Stimulated activated CD4-positive, alpha-beta T cell treated with anti-CD3 and anti-CD28 coated beads, Interleukin-2, amount 100 ng/mL, for 24 hours (primary cell): ENCODE measurements at regions not wholly inside any gene's neighbourhood (a gene's known extent, or its start where the extent isn't known, plus 50 kb on each side); places are given as distances from the start of the nearest gene placed in this dataset.
"Not testable (repeated sequence)": the region's sequence is repeated elsewhere in the genome, so short reads cannot be mapped to it uniquely, and the experiment has no call there.

Experiments used
- DNase-seq, 2 donors: peaks; one replicate each; pipeline ENCODE4 v3.0.0-alpha.2; 2020

DNA sequence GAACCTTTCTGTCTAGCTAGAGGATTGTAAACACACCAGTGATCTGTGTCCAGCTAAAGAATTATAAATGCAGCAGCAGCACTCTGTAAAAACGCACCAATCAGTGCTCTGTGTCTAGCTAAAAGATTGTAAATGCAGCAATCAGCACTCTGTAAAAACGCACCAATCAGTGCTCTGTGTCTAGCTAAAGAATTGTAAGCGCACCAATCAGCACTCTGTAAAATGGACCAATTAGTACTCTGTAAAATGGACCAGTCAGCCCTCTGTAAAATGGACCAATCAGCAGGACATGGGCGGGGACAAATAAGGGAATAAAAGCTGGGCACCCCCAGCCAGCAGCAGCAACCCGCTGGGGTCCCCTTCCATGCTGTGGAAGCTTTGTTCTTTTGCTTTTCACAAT is 204.1 kb upstream of the UBL3 start:
- not testable (repeated sequence) for DNase-seq

DNA sequence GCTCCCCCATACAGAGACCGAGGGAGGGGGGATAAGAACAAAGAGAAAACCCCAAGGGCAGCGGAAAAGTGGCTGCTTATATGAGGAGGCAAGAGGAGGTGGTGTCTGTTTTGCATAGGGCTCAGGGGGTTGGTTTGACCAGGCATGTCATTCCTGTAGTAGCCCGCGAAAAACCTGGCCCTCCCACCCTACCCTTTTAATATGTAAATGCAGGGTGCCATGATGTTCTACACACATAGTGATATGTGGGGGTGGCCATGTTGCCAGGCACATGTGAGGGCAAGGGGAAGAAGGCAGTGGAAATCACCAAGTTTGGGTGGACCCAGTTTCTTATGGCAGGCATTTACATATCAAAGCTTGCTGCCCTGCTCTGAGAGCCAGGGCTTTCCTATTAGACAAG is 203.5 kb upstream of the UBL3 start:
- no peak for DNase-seq

- no peak for DNase-seq
Observed at GRCh38 chr13:30052120-30052519, 201.7 kb upstream of the UBL3 start.

DNA sequence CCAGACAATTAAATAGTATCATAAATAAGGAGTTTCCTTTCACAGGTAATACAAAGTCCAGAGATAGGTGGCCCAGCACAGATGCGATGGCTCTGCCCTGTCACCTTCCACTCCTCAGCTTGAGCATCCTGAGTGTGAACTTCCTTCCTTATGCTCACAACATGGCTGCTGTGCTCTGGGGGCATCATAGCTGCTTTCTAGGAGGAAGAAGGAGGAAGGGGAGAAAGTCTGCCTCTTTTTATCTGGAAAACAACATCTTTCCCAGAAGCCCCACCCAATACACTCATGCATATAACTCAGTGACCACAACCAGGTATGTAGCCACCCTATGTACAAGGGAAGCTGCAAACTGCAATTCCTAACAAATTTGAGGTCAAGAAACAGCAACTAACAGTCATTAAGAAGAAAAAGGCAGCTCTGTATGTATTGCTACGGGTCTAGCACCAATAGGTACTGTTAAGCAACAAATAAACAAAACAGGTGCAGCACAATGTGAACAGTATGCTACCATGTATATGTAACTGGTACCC is 201.2 kb upstream of the UBL3 start:
- DNase-seq: no peak

- no peak for DNase-seq
Observed at GRCh38 chr13:30049692-30050091, 199.3 kb upstream of the UBL3 start.

DNA sequence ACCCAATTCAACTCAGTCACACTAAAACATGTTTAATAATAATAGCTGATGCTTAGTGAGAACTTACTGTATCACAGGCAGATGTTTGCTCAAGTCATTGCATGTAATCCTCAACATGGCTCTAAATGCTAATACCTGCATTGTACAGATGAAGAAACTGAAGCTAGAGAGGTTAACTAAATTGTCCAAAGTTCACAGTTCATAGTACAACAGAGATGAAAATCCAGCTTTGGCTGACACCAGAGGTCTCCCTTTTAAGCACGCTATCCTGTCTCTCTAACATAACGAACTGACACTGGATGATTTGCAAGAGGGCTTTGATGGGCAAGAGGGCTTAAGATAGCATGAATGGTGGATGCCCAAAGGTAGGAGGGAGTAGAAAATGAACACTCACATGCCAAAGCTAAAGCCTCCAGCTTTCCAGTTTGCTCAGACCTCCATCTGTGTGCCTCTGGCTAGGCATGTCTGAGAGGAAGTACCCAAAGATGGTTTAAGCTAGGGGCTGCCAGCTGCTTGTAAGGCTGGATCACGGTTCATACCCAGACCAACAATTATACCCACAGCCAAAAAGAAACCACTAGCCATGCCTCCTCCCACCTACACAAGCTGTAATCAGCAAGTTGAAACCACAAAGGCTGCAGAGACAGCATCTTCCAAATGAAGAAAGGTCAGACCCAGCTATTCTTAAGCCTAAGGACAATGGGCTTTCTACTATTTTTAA is 196.9 kb upstream of the UBL3 start:
- no peak for DNase-seq

DNA sequence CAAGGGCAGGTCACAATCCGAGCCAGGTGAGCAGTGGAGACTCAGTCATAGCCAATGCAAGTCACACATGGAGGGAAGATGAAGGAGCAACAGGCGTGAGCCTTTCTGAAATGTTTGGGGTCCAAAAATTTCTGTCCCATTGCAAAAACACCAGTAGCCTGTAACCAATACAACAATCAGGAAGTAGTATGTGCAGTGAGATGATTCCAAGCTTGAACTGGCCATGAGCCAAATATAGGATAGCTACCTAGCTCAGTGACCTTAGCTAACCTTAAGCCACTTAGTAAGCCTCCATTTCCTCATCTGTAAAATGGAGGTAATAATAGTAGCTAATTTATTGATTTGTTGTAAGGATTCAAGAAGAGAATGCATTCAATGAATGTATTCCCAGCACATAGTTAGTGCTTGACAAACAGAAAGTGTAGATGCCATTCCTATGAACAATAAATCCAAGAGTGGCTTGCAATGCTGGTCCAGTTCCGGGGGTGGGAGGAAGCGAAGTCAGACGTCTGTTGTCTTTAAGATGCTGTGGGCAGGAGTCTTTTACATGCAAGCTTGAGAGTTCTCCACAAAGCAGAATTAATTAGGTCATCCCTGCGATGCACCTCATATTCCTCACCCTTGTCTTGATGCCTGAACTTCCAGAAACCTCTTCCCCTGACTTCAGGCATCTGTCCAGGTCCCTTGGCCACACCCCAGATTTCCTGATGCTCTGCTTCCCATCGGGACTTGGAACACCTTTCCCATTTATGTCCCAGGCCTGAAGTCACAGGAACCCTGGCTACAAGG is 195.7 kb upstream of the UBL3 start:
- no peak for DNase-seq

DNA sequence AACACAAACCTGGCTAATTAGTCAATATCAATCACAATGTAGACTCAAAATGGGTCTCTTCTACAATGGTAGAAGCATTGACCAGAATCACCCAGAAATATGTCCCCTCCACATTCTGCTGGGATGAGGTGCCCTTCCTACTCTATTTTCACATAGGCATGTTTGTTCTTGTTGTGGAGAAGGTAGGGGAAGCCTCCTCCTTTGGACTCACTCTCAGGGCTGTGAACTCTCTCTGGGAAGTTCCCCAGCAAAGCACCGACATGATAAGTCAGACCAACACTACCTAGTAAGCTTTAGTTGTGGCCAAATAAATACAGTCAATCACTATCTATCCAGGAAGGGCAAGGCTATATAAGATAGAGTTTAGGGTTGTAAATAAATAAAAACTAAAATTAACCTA is 194.5 kb upstream of the UBL3 start:
- no peak for DNase-seq

- no peak for DNase-seq
Observed at GRCh38 chr13:30043631-30043925, 193.2 kb upstream of the UBL3 start.

DNA sequence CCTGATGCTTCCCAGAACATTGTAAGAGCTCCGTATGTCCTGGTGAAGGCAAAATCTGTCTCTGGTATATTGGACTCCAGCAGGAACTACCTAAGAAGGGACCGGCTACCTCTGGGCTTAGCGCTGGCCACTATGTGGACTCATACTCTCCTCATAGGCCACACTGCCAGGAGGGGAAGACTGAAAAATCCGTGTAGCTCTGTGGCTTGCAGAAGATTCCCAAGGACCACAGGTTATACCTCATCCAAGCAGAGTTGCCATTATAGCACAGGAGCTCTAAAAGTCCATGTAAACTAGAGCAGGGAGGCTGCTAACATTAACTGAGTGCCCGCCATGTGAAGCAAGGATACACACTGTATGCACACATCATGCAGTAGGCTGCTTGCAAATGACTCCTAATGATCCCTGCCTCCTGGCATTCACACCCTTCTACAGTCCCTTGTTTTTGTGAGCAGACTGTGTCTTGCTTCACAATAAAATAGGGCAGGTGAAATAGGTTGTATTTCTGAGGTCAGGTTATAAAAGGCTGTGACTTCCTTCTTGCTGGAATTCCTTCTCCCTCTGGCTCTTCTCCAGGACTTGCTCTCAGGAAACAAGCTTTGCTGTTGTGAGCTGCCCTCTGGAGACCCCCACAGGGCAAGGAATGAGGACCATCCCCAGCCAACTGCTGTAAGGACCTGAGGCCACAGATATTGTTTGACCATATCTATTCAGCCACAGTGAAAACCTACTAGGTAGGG is 192.6 kb upstream of the UBL3 start:
- DNase-seq: no peak

- no peak for DNase-seq
Observed at GRCh38 chr13:30042272-30042671, 191.9 kb upstream of the UBL3 start.

DNA sequence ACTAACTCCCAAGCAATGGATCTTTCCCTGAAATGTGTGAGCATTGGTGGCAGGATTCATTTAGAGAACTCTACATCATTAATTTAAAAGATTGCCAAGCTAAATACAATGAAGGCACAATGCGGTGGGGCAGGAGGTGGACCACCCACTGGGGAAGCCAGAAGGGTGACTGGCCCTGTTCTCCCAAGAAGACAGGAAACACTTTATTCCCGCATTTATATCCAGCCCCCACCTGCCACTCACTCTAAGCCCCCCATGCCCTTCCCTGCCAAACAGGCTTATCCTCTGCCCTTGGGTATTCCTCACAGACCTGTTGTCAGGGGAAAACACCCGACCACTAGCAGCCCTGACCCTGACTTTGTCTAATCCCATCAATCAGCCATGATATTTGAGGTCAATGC is 189.1 kb upstream of the UBL3 start:
- DNase-seq: no peak

DNA sequence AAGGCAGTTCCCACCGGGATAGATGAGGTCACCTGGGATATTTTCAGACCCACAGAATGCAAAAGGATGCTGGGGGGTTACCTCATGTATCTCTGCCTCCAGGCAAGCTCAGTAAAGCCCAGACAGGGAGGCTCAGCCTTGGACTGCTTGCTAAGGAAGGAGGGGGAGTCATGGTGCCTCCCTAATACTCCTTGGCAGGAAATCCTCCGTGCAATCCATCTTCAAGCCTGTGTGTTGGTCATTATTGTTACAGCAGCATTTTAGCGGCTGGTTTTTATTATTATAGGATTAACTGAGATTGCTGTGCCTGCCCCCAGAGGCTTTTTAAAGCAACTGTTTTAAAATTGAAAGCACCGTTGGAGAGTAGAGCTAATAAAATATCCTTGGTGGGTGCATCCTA is 188.5 kb upstream of the UBL3 start:
- no peak for DNase-seq

DNA sequence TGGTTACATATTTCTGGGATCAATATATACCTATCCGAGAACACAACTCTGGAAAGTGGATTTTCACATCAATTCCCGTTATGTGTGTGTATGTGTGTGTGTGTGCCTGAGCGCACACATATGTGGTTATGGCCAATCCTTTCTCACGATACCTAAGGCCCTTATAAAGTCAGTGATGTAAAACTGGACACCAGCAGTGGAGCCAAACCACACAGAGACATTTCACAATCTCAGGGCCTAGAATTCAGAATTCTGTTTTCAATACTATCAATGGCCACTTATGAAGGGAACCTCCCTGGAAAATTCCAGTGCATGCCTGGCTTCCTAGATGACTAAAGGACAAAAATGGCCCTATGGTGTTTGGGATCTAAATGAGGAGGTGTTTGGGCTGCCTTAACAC is 187.3 kb upstream of the UBL3 start:
- no peak for DNase-seq

DNA sequence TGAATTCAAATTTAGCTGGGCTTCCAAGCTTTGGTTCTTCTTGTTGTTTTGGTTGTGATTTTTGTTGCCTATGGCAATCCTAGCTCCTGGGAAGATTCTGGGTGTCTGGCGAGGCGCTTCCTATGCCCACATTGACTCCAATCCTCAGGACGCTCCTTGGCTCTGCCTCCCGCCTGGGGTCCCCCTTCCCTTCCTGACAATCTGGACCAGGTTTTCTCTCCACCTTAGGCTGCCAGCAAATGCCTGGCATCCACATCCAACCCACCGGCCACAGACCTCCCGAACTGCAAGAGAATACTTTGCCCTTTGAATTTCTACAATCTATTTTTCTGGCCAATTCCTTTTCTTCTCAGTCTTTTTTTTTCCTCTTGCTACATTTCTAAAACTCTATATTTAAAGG is 186.9 kb upstream of the UBL3 start:
- DNase-seq: no peak

GRCh38 chr13:30034458-30034795 is 184.0 kb upstream of the UBL3 start:
- DNase-seq: no peak

DNA sequence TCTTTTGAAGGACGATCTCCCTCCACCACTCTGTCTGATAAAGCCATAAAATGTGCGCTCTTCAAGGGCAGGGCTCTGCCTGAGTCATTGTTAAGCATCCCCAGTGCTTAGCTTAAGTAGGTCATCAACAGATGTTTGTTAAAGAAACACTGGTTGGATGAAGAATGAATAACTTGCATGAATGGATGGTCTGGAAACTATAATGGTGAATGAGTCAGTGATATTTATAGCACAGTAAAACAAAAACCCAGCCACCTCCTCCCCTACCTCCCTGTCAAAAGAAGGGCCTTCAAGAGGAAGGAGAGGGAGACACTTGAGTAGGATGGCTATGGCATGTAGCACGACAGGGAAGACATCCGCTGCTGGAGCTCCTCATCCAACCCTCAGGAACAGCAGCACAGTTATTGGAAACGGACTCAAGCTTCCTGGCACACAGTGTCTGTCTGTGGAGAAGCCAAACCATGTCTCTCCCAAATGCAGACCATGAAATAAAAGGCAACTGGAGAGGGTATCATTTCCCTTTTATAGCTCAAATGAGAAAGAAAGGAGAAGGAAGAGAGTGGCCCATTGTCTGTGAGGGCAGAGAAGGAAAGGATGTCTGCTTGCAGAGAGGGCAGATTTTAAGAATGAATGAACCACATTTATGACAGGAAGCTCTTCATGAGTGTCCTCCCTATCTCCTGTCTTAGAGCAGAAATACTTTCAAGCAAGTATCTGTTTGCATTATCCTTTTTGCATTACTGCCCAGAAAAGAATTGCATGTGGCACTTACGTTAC is 183.5 kb upstream of the UBL3 start:
- DNase-seq: no peak

DNA sequence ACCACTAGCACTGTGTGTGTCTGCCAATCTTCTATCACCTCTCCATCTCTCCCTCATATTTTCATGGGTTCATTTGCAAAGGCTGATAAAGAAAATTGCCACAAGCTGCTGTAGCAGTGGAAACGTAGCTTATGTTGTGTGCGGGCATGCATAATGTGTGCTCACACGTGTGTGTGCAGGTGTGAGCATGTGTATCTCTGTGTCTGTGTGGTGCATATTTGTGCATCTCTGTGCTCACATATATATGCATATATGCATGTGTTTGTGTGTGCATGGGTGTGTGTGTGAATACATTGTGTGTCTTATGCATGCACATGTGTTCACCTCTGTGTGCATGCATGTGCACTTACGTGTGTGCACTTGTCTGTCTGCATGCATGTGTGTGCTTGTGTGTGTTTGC is 181.8 kb upstream of the UBL3 start:
- no peak for DNase-seq

GRCh38 chr13:30031488-30031887 is 181.1 kb upstream of the UBL3 start:
- DNase-seq: no peak

DNA sequence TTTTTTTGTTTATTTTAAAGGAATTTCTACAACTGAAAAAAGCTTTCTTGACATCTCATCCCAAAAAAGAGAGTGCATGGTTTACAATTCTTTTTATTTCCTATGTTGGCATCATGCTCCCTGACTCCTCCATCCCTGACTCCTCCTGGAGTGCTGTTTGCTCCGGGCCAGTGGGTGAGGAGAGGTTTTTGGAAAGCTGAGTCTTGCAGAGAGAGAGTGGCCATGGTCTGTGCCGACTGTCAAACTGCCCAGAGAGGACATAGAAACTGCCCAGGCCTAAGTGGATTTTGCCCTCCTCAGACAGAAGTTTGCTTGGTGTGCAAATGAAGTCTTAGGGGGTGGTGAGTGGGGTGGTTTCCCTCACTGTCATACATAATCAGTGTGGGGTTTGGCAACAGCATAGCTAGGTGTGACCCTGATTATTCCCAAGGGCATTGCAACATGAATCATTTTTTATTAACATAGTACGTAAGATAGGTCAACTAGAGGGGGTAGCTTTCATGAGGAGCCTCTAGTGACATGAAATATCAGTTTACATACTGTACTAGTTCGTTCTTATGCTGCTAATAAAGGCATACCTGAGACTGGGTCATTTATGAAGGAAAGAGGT is 179.8 kb upstream of the UBL3 start:
- DNase-seq: no peak

GRCh38 chr13:30027569-30028455 is 177.4 kb upstream of the UBL3 start:
- DNase-seq: no peak

DNA sequence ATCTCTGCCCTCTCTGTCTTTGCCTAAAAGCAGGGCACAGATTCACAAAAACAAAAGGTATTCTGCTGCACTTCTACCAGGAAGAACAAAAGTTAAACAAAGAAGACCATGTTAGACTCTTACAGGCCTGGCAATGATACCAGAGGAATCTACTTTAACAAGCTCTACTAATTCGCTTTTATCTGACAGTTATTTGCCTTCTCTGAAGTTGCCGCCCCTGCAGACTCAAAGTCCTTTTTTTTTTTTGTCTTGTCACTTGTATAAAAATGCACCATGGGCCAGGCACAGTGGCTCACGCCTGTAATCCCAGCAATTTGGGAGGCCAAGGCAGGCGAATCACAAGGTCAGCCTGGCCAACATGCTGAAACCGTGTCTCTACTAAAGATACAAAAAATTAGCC is 176.5 kb upstream of the UBL3 start:
- no peak for DNase-seq
